A549 (cell line): ENCODE measurements at regions not wholly inside any gene's neighbourhood (a gene's known extent, or its start where the extent isn't known, plus 50 kb on each side); places are given as distances from the start of the nearest gene placed in this dataset.

ENCODE experiments used
- CEBPB ChIP-seq, 2 experiments: fragments of >200 bp in 1 of 2; sonication (Bioruptor Twin) in 1 of 2; formaldehyde crosslinking in 1 of 2; IDR thresholded peaks; 2 replicates each; pipeline ENCODE4 v1.6.1; 2012 to 2016
- CTCF ChIP-seq: fragments of >200 bp; sonication (Bioruptor Twin); formaldehyde crosslinking; IDR thresholded peaks from 3 replicates; pipeline ENCODE4 v1.5.1; 2016
- HDAC2 ChIP-seq: fragments of 200-600 bp; sonication (generic); IDR thresholded peaks from 2 replicates; pipeline ENCODE4 v1.6.1; 2016
- JUN ChIP-seq, 2 experiments: fragments of >200 bp; sonication (Bioruptor Twin); formaldehyde crosslinking; IDR thresholded peaks; 2 replicates in 1 of 2; 3 replicates in 1 of 2; pipeline ENCODE4 v1.6.1; 2016 to 2017
- POLR2A ChIP-seq: IDR thresholded peaks from 2 replicates; pipeline ENCODE4 v1.6.1; 2012; ENCODE audit warnings: mild to moderate bottlenecking, low read length
- REST ChIP-seq: fragments of 200-600 bp; sonication (generic); IDR thresholded peaks from 2 replicates; pipeline ENCODE4 v1.6.1; 2016; ENCODE audit warnings: antibody characterized with exemption, mild to moderate bottlenecking, moderate library complexity
- USF2 ChIP-seq: fragments of 450-650 bp; IDR thresholded peaks from 2 replicates; pipeline ENCODE4 v1.6.1; 2014; ENCODE audit warnings: antibody characterized with exemption

- TF ChIP-seq CTCF = no peak
- TF ChIP-seq HDAC2 = no peak
- TF ChIP-seq POLR2A = no peak
- no peak for TF ChIP-seq JUN (IDR thresholded peaks at IDR 0.05)
- no peak for TF ChIP-seq REST
- no peak for TF ChIP-seq USF2
- TF ChIP-seq CEBPB (IDR thresholded peaks at IDR 0.05) = no peak
Measured at GRCh38 chrX:102808336-102808735, 87.8 kb downstream of the GPRASP3 start.
